ENCODE measurements at regions not wholly inside any gene's neighbourhood (a gene's known extent, or its start where the extent isn't known, plus 50 kb on each side); places are given as distances from the start of the nearest gene placed in this dataset.

- DNase-seq (ENCODE audit: extremely low read depth, low read depth), result no peak
- TF ChIP-seq CTCF (IDR thresholded peaks at IDR 0.05; ENCODE audit: low read depth, low read length), result no peak
These were observed 59.1 kb upstream of the MAFB start for GRCh38 chr20:40748182-40748581.

- TF ChIP-seq CTCF (IDR thresholded peaks at IDR 0.05; ENCODE audit: low read depth, low read length), result no peak
- no peak for DNase-seq (ENCODE audit: extremely low read depth, low read depth)
These were observed 61.0 kb upstream of the MAFB start for GRCh38 chr20:40749985-40750506.

DNA sequence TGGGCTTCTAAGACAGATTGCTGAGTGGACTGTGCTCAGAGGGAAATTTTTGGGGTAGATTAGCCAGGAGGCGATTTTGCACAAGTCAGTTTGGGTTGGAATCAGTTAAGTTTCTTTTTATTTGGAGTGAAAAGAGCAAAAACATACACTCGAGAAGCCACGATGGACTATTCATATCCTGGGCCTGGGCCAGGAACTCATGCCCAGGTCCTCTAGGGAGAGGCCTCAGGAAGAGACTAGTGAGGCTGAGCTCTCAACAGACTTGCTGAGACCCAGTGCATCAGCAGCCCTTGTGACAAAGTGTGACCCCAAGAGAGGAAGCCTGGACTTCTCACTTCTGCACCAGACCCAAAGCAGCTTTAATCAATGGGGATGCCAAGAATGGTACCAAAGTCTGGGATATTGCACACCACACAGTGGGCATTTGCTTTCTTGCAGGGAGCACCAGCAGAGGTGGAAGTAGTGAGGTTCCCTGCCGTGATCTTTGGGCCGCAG lies 61.6 kb upstream of the MAFB start:
- TF ChIP-seq CTCF (IDR thresholded peaks at IDR 0.05; ENCODE audit: low read depth, low read length), result no peak

GRCh38 chr20:40753472-40753871 lies 64.4 kb upstream of the MAFB start:
- no peak for DNase-seq (ENCODE audit: extremely low read depth, low read depth)
- TF ChIP-seq CTCF (IDR thresholded peaks at IDR 0.05; ENCODE audit: low read depth, low read length), result no peak

More for the DNA sequence above, 61.6 kb upstream of the MAFB start:
- DNase-seq (ENCODE audit: extremely low read depth, low read depth), result no peak

GRCh38 chr20:40754339-40754943 lies 65.4 kb upstream of the MAFB start:
- no peak for TF ChIP-seq CTCF (IDR thresholded peaks at IDR 0.05; ENCODE audit: low read depth, low read length)

DNA sequence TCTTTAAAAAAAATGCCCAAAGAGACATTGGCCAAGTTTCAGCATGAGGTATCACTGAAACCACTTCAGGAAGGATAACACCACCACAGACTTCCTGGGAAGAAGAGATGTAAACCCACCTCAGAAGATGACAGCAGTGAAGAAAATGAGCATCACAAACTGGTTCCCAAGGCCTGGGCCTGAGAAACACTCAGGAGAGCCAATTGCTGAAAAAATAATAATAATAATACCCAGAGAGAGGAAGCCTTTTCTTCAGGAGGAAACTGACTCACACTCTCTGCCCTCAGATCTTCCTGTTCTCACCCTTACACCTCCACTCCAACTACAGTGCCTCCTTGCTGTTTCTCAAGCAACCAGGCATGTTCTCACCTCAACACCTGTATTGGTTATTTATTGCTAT lies 68.1 kb upstream of the MAFB start:
- TF ChIP-seq CTCF (IDR thresholded peaks at IDR 0.05; ENCODE audit: low read depth, low read length), result no peak
- no peak for DNase-seq (ENCODE audit: extremely low read depth, low read depth)

More at GRCh38 chr20:40754339-40754943, 65.4 kb upstream of the MAFB start:
- DNase-seq (ENCODE audit: extremely low read depth, low read depth), result peak; percentile 3

DNA sequence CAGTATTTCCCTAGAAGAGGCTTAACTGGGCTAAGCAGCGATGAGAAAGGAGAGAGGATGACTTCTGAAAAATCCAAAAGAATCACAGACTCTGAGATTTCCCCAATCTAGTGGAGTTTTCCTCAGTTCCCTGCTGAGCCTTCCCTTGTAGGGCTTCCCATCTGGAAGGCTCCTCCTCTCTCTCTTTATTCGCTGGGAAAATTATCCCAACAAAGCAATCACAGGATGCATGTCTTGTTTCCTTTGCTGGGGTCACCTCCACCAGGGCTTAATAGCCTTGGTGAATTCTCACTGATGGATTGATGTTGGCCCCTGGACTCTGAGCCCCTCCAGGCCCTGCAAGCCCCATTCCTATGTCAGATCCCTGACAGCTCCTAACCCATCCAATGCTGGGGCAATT lies 69.8 kb upstream of the MAFB start:
- no peak for DNase-seq (ENCODE audit: extremely low read depth, low read depth)
- no peak for TF ChIP-seq CTCF (IDR thresholded peaks at IDR 0.05; ENCODE audit: low read depth, low read length)

Measured in AG09319 (cell line).